Suprapubic skin (tissue), 3 donors: ENCODE measurements at regions not wholly inside any gene's neighbourhood (a gene's known extent, or its start where the extent isn't known, plus 50 kb on each side); places are given as distances from the start of the nearest gene placed in this dataset.

Experiments used
- CTCF ChIP-seq, 2 donors: fragments of 200-600 bp in 1 of 2; fragments of 450-650 bp in 1 of 2; sonication (generic) in 1 of 2; IDR thresholded peaks; one replicate each; pipeline ENCODE4 v1.5.1; 2016 to 2019; ENCODE audit warnings: antibody characterized with exemption in 2 of 2, mild to moderate bottlenecking in 1 of 2, moderate library complexity in 1 of 2
- EP300 ChIP-seq: sonication (generic); formaldehyde crosslinking; IDR thresholded peaks from one replicate; pipeline ENCODE4 v1.6.1; 2017; ENCODE audit warnings: antibody characterized with exemption
- POLR2A ChIP-seq, 2 donors: fragments of 450-650 bp; IDR thresholded peaks; one replicate each; pipeline ENCODE4 v1.6.1; 2017; ENCODE audit warnings: antibody characterized with exemption in 2 of 2, mild to moderate bottlenecking in 2 of 2, moderate library complexity in 2 of 2

- no peak for TF ChIP-seq CTCF (IDR thresholded peaks at IDR 0.05)
- TF ChIP-seq POLR2A (IDR thresholded peaks at IDR 0.05), result no peak
- TF ChIP-seq EP300, result no peak
Measured at GRCh38 chr2:217664761-217665160, 338.0 kb downstream of the TNS1 start.
